CD14-positive monocyte (primary cell): ENCODE measurements at regions not wholly inside any gene's neighbourhood (a gene's known extent, or its start where the extent isn't known, plus 50 kb on each side); places are given as distances from the start of the nearest gene placed in this dataset.

Experiments used
- DNase-seq, 3 donors: peaks; one replicate each; pipeline ENCODE4 v3.0.0-alpha.2; 2011 to 2022
- H2AFZ ChIP-seq: 2 replicates; pipeline ENCODE4 v1.6.0; 2012; ENCODE audit warnings: mild to moderate bottlenecking, low read depth, low read length, inconsistent platforms; ENCODE audit not compliant: insufficient read depth, poor library complexity, severe bottlenecking
- H3K27ac ChIP-seq, 2 donors: 1 replicate in 1 of 2; 2 replicates in 1 of 2; pipeline ENCODE4 v1.5.1; 2012 to 2013; ENCODE audit warnings: low read length in 2 of 2, control low read depth in 1 of 2, inconsistent platforms in 1 of 2, low read depth in 1 of 2, mild to moderate bottlenecking in 1 of 2
- H3K27me3 ChIP-seq, 2 donors: one replicate each; pipeline versions ENCODE4 v1.6.0 to v1.6.1; 2011 to 2013; ENCODE audit warnings: low read length in 2 of 2; ENCODE audit not compliant: control insufficient read depth in 2 of 2, insufficient read depth in 2 of 2
- H3K36me3 ChIP-seq, 2 donors: replicated peaks in 1 of 2; 1 replicate in 1 of 2; 2 replicates in 1 of 2; pipeline versions ENCODE4 v1.5.1 to v1.6.1; 2012 to 2013; ENCODE audit warnings: low read length in 2 of 2, control low read depth in 1 of 2, inconsistent platforms in 1 of 2, mild to moderate bottlenecking in 1 of 2; ENCODE audit not compliant: insufficient read depth in 2 of 2, control insufficient read depth in 1 of 2
- H3K4me1 ChIP-seq, 2 donors: 1 replicate in 1 of 2; 2 replicates in 1 of 2; pipeline versions ENCODE4 v1.5.1 to v1.6.1; 2012 to 2013; ENCODE audit warnings: low read length in 2 of 2, control low read depth in 1 of 2, inconsistent platforms in 1 of 2, mild to moderate bottlenecking in 1 of 2, moderate library complexity in 1 of 2; ENCODE audit not compliant: insufficient read depth in 2 of 2, control insufficient read depth in 1 of 2
- H3K4me2 ChIP-seq: replicated peaks from 2 replicates; pipeline ENCODE3; 2012; ENCODE audit warnings: low read length, moderate library complexity, mild to moderate bottlenecking; ENCODE audit not compliant: poor library complexity, severe bottlenecking; ENCODE audit errors: extremely low read depth
- H3K4me3 ChIP-seq, 3 experiments: fragments of 200-600 bp in 1 of 3; sonication (generic) in 1 of 3; replicated peaks in 1 of 3; 1 replicate in 2 of 3; 2 replicates in 1 of 3; pipeline ENCODE4 v1.5.1; 2011 to 2013; ENCODE audit warnings: low read length in 3 of 3, mild to moderate bottlenecking in 3 of 3, control low read depth in 2 of 3, low read depth in 2 of 3, inconsistent platforms in 1 of 3, moderate library complexity in 1 of 3
- H3K79me2 ChIP-seq: 2 replicates; pipeline ENCODE4 v1.6.0; 2012; ENCODE audit warnings: mild to moderate bottlenecking, control low read depth, inconsistent platforms, low read length, moderate library complexity; ENCODE audit not compliant: insufficient read depth
- H3K9ac ChIP-seq: 2 replicates; pipeline ENCODE4 v1.6.0; 2017; ENCODE audit warnings: low read length, mild to moderate bottlenecking; ENCODE audit not compliant: insufficient read depth, poor library complexity, severe bottlenecking
- H3K9me3 ChIP-seq, 2 donors: replicated peaks in 1 of 2; 1 replicate in 1 of 2; 2 replicates in 1 of 2; pipeline versions ENCODE4 v1.5.1 to v1.6.1; 2012 to 2013; ENCODE audit warnings: low read length in 2 of 2, control low read depth in 1 of 2; ENCODE audit not compliant: control insufficient read depth in 1 of 2, insufficient read depth in 1 of 2
- H4K20me1 ChIP-seq: 2 replicates; pipeline ENCODE4 v1.6.0; 2012; ENCODE audit warnings: mild to moderate bottlenecking, low read length, control low read depth, moderate library complexity; ENCODE audit not compliant: insufficient read depth
- H3K27ac Mint-ChIP-seq, 7 donors: one replicate each; pipeline ENCODE4 v1.8.0; 2020; ENCODE audit warnings: mild to moderate bottlenecking in 7 of 7, mixed read lengths in 7 of 7, moderate library complexity in 6 of 7, inconsistent platforms in 2 of 7
- H3K27me3 Mint-ChIP-seq, 3 donors: one replicate each; pipeline ENCODE4 v1.8.0; 2021 to 2022; ENCODE audit warnings: low read depth in 3 of 3, mild to moderate bottlenecking in 3 of 3, mixed read lengths in 3 of 3, moderate library complexity in 3 of 3, inconsistent platforms in 1 of 3
- H3K36me3 Mint-ChIP-seq, 2 donors: one replicate each; pipeline ENCODE4 v1.8.0; 2020; ENCODE audit warnings: mixed read lengths in 2 of 2, inconsistent platforms in 1 of 2, mild to moderate bottlenecking in 1 of 2
- H3K4me1 Mint-ChIP-seq: one replicate; pipeline ENCODE4 v1.8.0; 2020; ENCODE audit warnings: mild to moderate bottlenecking, mixed read lengths
- H3K4me3 Mint-ChIP-seq, 2 donors: one replicate each; pipeline ENCODE4 v1.8.0; 2020; ENCODE audit warnings: mild to moderate bottlenecking in 2 of 2, mixed read lengths in 2 of 2, moderate library complexity in 1 of 2
- H3K9me3 Mint-ChIP-seq, 7 donors: one replicate each; pipeline ENCODE4 v1.8.0; 2020 to 2022; ENCODE audit warnings: mixed read lengths in 7 of 7, mild to moderate bottlenecking in 6 of 7, moderate library complexity in 6 of 7, inconsistent platforms in 2 of 7
- CTCF ChIP-seq: fragments of 200-600 bp; IDR thresholded peaks from one replicate; pipeline ENCODE4 v1.8.0; 2022; ENCODE audit warnings: antibody characterized with exemption, mild to moderate bottlenecking
- WGBS: methylation state at CpG from one replicate; pipeline ENCODE4 v1.1.5; 2013; ENCODE audit warnings: missing lambda C conversion rate; ENCODE audit not compliant: insufficient coverage; 5-methylcytosine and 5-hydroxymethylcytosine counted together
- intact Hi-C, 2 donors: fragments of 100-400 bp; cut with micrococcal nuclease; formaldehyde crosslinking; loops; one replicate each; pipeline versions ENCODE4 v1.15.0 to v1.15.1; 2023

GRCh38 chr16:76669288-76669687 is 392.1 kb downstream of the CNTNAP4 start:
- H3K4me1 ChIP-seq: no peaks in the 10 kb centered on the region
- DNase-seq: no peak
- H3K4me2 ChIP-seq: no peak overlapping the region
- Mint-ChIP-seq H3K9me3 (no peaks in the 10 kb centered on the region), H3K4me3 (no peak overlapping the region), H3K27me3 (no peaks in the 10 kb centered on the region), H3K4me1 (no peaks in the 10 kb centered on the region), H3K27ac (no peak overlapping the region), H3K36me3 (no peaks in the 10 kb centered on the region)
- TF ChIP-seq CTCF: no peak
- H2AFZ ChIP-seq: no peak overlapping the region
- H4K20me1 ChIP-seq: no peaks in the 10 kb centered on the region
- no peak overlapping the region for H3K27ac ChIP-seq
- no peaks in the 10 kb centered on the region for H3K27me3 ChIP-seq
- no peak overlapping the region for H3K4me3 ChIP-seq
- no CpG with 5 or more reads among the region's 3 CpGs for WGBS
- no peaks in the 10 kb centered on the region for H3K79me2 ChIP-seq
- intact Hi-C loops: no loop called here
- no peaks in the 10 kb centered on the region for H3K36me3 ChIP-seq
- no peaks in the 10 kb centered on the region for H3K9me3 ChIP-seq
- H3K9ac ChIP-seq: no peak overlapping the region

- Mint-ChIP-seq H3K36me3 (no peaks in the 10 kb centered on the region), H3K4me3 (no peak overlapping the region), H3K27ac (no peak overlapping the region), H3K4me1 (no peaks in the 10 kb centered on the region), H3K9me3 (no peaks in the 10 kb centered on the region), H3K27me3 (no peaks in the 10 kb centered on the region)
- 60% methylated on average over 2 of the region's 5 CpGs for WGBS
- no peak overlapping the region for H3K4me2 ChIP-seq
- H3K9me3 ChIP-seq: no peaks in the 10 kb centered on the region
- H4K20me1 ChIP-seq: no peaks in the 10 kb centered on the region
- no peaks in the 10 kb centered on the region for H3K79me2 ChIP-seq
- no peak overlapping the region for H2AFZ ChIP-seq
- intact Hi-C loops: no loop called here
- no peak overlapping the region for H3K9ac ChIP-seq
- no peak for DNase-seq
- TF ChIP-seq CTCF: no peak
- H3K4me1 ChIP-seq: no peaks in the 10 kb centered on the region
- H3K4me3 ChIP-seq: no peak overlapping the region
- H3K27ac ChIP-seq: no peak overlapping the region
- H3K36me3 ChIP-seq: no peaks in the 10 kb centered on the region
- no peaks in the 10 kb centered on the region for H3K27me3 ChIP-seq
Measured at GRCh38 chr16:76670125-76670857, 393.1 kb downstream of the CNTNAP4 start.
